ENCODE measurements at regions not wholly inside any gene's neighbourhood (a gene's known extent, or its start where the extent isn't known, plus 50 kb on each side); places are given as distances from the start of the nearest gene placed in this dataset.
A peak's percentile ranks its signal among the peaks of the same experiment; 100 is the strongest.

- in situ Hi-C loops (cut with HindIII; ENCODE audit: low pct_ligation_motif_present, low sequenced_read_pairs): no loop called here
- H3K36me3 ChIP-seq (replicated peaks): no peaks in the 10 kb centered on the region
- no peaks in the 10 kb centered on the region for H3K27me3 ChIP-seq (replicated peaks)
- H3K27ac ChIP-seq: no peak overlapping the region
- no peak for DNase-seq
- no peak for TF ChIP-seq CTCF (IDR thresholded peaks at IDR 0.05; ENCODE audit: low read depth, low read length, missing control alignments)
- no peak overlapping the region for H3K4me3 ChIP-seq (ENCODE audit: low read depth, low read length)
Observed at GRCh38 chr6:14616656-14617055, 499.1 kb downstream of the CD83 start.

- TF ChIP-seq CTCF (IDR thresholded peaks at IDR 0.05; ENCODE audit: low read depth, low read length, missing control alignments): no peak
- in situ Hi-C loops (cut with HindIII; ENCODE audit: low pct_ligation_motif_present, low sequenced_read_pairs): no loop called here
- no peaks in the 10 kb centered on the region for H3K36me3 ChIP-seq (replicated peaks)
- H3K4me3 ChIP-seq (ENCODE audit: low read depth, low read length): no peak overlapping the region
- H3K27me3 ChIP-seq (replicated peaks): no peaks in the 10 kb centered on the region
- H3K27ac ChIP-seq: no peak overlapping the region
- DNase-seq: no peak
Observed at GRCh38 chr6:14618759-14619418, 501.3 kb downstream of the CD83 start.

GRCh38 chr6:14619419-14619781 is 501.8 kb downstream of the CD83 start:
- H3K27me3 ChIP-seq (replicated peaks): no peaks in the 10 kb centered on the region
- TF ChIP-seq CTCF (IDR thresholded peaks at IDR 0.05; ENCODE audit: low read depth, low read length, missing control alignments): no peak
- in situ Hi-C loops (cut with HindIII; ENCODE audit: low pct_ligation_motif_present, low sequenced_read_pairs): no loop called here
- DNase-seq: no peak
- no peaks in the 10 kb centered on the region for H3K36me3 ChIP-seq (replicated peaks)
- no peak overlapping the region for H3K27ac ChIP-seq
- H3K4me3 ChIP-seq (ENCODE audit: low read depth, low read length): no peak overlapping the region

- Histone ChIP-seq H3K36me3 (replicated peaks) (no peaks in the 10 kb centered on the region), H3K27ac (no peak overlapping the region), H3K27me3 (replicated peaks) (no peaks in the 10 kb centered on the region), H3K4me3 (ENCODE audit: low read depth, low read length) (no peak overlapping the region)
- peak; percentile 17 for TF ChIP-seq CTCF (IDR thresholded peaks at IDR 0.05; ENCODE audit: low read depth, low read length, missing control alignments)
- in situ Hi-C loops (cut with HindIII; ENCODE audit: low pct_ligation_motif_present, low sequenced_read_pairs): no loop called here
- DNase-seq: no peak
Observed at GRCh38 chr6:14620522-14620921, 502.9 kb downstream of the CD83 start.

GRCh38 chr6:14621518-14621917 is 503.9 kb downstream of the CD83 start:
- no peak for DNase-seq
- Histone ChIP-seq H3K27me3 (replicated peaks) (no peaks in the 10 kb centered on the region), H3K36me3 (replicated peaks) (no peaks in the 10 kb centered on the region), H3K4me3 (ENCODE audit: low read depth, low read length) (no peak overlapping the region), H3K27ac (no peak overlapping the region)
- in situ Hi-C loops (cut with HindIII; ENCODE audit: low pct_ligation_motif_present, low sequenced_read_pairs): no loop called here
- TF ChIP-seq CTCF (IDR thresholded peaks at IDR 0.05; ENCODE audit: low read depth, low read length, missing control alignments): no peak

- TF ChIP-seq CTCF (IDR thresholded peaks at IDR 0.05; ENCODE audit: low read depth, low read length, missing control alignments): no peak
- H3K27me3 ChIP-seq (replicated peaks): no peaks in the 10 kb centered on the region
- no peak overlapping the region for H3K4me3 ChIP-seq (ENCODE audit: low read depth, low read length)
- no peaks in the 10 kb centered on the region for H3K36me3 ChIP-seq (replicated peaks)
- H3K27ac ChIP-seq: no peak overlapping the region
- DNase-seq: no peak
- in situ Hi-C loops (cut with HindIII; ENCODE audit: low pct_ligation_motif_present, low sequenced_read_pairs): no loop called here
Observed at GRCh38 chr6:14622085-14622484, 504.5 kb downstream of the CD83 start.
